ENCODE measurements at regions not wholly inside any gene's neighbourhood (a gene's known extent, or its start where the extent isn't known, plus 50 kb on each side); places are given as distances from the start of the nearest gene placed in this dataset.

GRCh38 chr16:72597938-72598337 is 426.0 kb upstream of the PMFBP1 start:
- TF ChIP-seq CTCF (conservative IDR thresholded peaks at IDR 0.05) (no peak), ZFX (IDR thresholded peaks at IDR 0.05) (no peak)

Measured in C4-2B (cell line).